ENCODE measurements at regions not wholly inside any gene's neighbourhood (a gene's known extent, or its start where the extent isn't known, plus 50 kb on each side); places are given as distances from the start of the nearest gene placed in this dataset.
A peak's percentile ranks its signal among the peaks of the same experiment; 100 is the strongest.
"Not testable (repeated sequence)": the region's sequence is repeated elsewhere in the genome, so short reads cannot be mapped to it uniquely, and the experiment has no call there.

GRCh38 chr14:31911160-31911559 is 165.9 kb upstream of the ARHGAP5 start:
- DNase-seq (ENCODE audit: low read depth), result no peak

GRCh38 chr14:31913370-31913769 is 163.7 kb upstream of the ARHGAP5 start:
- no peak for DNase-seq (ENCODE audit: low read depth)

- DNase-seq (ENCODE audit: low read depth), result not testable (repeated sequence)
Observed at GRCh38 chr14:31918289-31918688, 158.8 kb upstream of the ARHGAP5 start.

- DNase-seq (ENCODE audit: low read depth), result no peak
Observed at GRCh38 chr14:31920001-31920400, 157.1 kb upstream of the ARHGAP5 start.

GRCh38 chr14:31920989-31921650 is 156.0 kb upstream of the ARHGAP5 start:
- no peak for DNase-seq (ENCODE audit: low read depth)

GRCh38 chr14:31921721-31922120 is 155.4 kb upstream of the ARHGAP5 start:
- no peak for DNase-seq (ENCODE audit: low read depth)

- DNase-seq (ENCODE audit: low read depth), result peak; percentile 35
Observed at GRCh38 chr14:31926123-31926522, 151.0 kb upstream of the ARHGAP5 start.

- peak; percentile 23 for DNase-seq (ENCODE audit: low read depth)
Observed at GRCh38 chr14:31926652-31927347, 150.3 kb upstream of the ARHGAP5 start.

- peak; percentile 77 for DNase-seq (ENCODE audit: low read depth)
Observed at GRCh38 chr14:31927348-31927832, 149.7 kb upstream of the ARHGAP5 start.

- DNase-seq (ENCODE audit: low read depth), result no peak
Observed at GRCh38 chr14:31930070-31930469, 147.0 kb upstream of the ARHGAP5 start.

- peak; percentile 33 for DNase-seq (ENCODE audit: low read depth)
Observed at GRCh38 chr14:31930493-31931240, 146.4 kb upstream of the ARHGAP5 start.

- no peak for DNase-seq (ENCODE audit: low read depth)
Observed at GRCh38 chr14:31932675-31933074, 144.4 kb upstream of the ARHGAP5 start.

GRCh38 chr14:31933716-31934115 is 143.4 kb upstream of the ARHGAP5 start:
- no peak for DNase-seq (ENCODE audit: low read depth)

GRCh38 chr14:31934767-31935266 is 142.3 kb upstream of the ARHGAP5 start:
- DNase-seq (ENCODE audit: low read depth), result peak; percentile 27

- no peak for DNase-seq (ENCODE audit: low read depth)
Observed at GRCh38 chr14:31935391-31935790, 141.7 kb upstream of the ARHGAP5 start.

- DNase-seq (ENCODE audit: low read depth), result no peak
Observed at GRCh38 chr14:31936115-31936514, 141.0 kb upstream of the ARHGAP5 start.

- DNase-seq (ENCODE audit: low read depth), result peak; percentile 41
Observed at GRCh38 chr14:31937730-31938346, 139.3 kb upstream of the ARHGAP5 start.

- DNase-seq (ENCODE audit: low read depth), result no peak
Observed at GRCh38 chr14:31939934-31940333, 137.2 kb upstream of the ARHGAP5 start.

GRCh38 chr14:31941487-31941886 is 135.6 kb upstream of the ARHGAP5 start:
- DNase-seq (ENCODE audit: low read depth), result no peak

GRCh38 chr14:31942166-31942841 is 134.8 kb upstream of the ARHGAP5 start:
- no peak for DNase-seq (ENCODE audit: low read depth)

- DNase-seq (ENCODE audit: low read depth), result no peak
Observed at GRCh38 chr14:31943217-31943799, 133.8 kb upstream of the ARHGAP5 start.
